ENCODE measurements at regions not wholly inside any gene's neighbourhood (a gene's known extent, or its start where the extent isn't known, plus 50 kb on each side); places are given as distances from the start of the nearest gene placed in this dataset.

DNA sequence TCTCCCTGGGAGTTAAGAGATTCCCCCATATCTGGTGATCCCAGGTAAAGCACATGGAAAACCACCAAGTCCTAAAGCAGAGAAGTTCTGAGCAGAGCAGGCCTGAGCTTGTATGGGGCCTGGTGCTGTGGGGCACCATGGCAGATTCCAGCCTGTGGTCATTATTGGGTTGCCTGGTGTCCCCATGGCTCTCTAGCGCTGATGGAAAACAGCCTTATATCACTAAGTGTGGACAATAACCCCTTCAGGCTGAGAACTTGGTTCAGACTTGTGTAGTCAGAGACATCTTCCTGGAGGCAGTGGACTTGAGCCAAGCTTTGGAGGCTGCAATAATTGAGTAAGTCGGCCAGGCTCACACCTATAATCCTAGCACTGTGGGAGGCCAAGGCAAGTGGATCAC, 96.8 kb downstream of the MCFD2 start:
- TF ChIP-seq, protein P1, sequence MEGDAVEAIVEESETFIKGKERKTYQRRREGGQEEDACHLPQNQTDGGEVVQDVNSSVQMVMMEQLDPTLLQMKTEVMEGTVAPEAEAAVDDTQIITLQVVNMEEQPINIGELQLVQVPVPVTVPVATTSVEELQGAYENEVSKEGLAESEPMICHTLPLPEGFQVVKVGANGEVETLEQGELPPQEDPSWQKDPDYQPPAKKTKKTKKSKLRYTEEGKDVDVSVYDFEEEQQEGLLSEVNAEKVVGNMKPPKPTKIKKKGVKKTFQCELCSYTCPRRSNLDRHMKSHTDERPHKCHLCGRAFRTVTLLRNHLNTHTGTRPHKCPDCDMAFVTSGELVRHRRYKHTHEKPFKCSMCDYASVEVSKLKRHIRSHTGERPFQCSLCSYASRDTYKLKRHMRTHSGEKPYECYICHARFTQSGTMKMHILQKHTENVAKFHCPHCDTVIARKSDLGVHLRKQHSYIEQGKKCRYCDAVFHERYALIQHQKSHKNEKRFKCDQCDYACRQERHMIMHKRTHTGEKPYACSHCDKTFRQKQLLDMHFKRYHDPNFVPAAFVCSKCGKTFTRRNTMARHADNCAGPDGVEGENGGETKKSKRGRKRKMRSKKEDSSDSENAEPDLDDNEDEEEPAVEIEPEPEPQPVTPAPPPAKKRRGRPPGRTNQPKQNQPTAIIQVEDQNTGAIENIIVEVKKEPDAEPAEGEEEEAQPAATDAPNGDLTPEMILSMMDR (IDR thresholded peaks at IDR 0.05) = no peak
- TF ChIP-seq EZH2 (IDR thresholded peaks at IDR 0.05; ENCODE audit: borderline replicate concordance, insufficient read depth, low read depth, low read length, poor library complexity, severe bottlenecking) = no peak
